Endothelial cell of umbilical vein (primary cell): ENCODE measurements at regions not wholly inside any gene's neighbourhood (a gene's known extent, or its start where the extent isn't known, plus 50 kb on each side); places are given as distances from the start of the nearest gene placed in this dataset.

Experiments used
- BruUV-seq: library from RNA; stranded (reverse); fragments of 400-500 nt; replicated peaks from 2 replicates; lab custom pipeline; 2021; lab: Mats Ljungman, UMichigan
- CTCF ChIA-PET: fragments of 300-600, 350-600 bp; sonication (Branson Sonifier 250); formaldehyde crosslinking; loops from one replicate; lab custom pipeline; 2021; ENCODE audit warnings: antibody characterized with exemption, inconsistent platforms; lab: Charles Lee
- POLR2A ChIA-PET: fragments of 300-600, 350-600 bp; sonication (Branson Sonifier 250); formaldehyde crosslinking; loops from one replicate; lab custom pipeline; 2021; ENCODE audit warnings: antibody characterized with exemption, inconsistent platforms; lab: Charles Lee
- DNase-seq: peaks from one replicate; pipeline ENCODE4 v3.0.0-alpha.2; 2011; ENCODE audit warnings: low read depth, low spot score
- FAIRE-seq: peaks from 2 replicates; lab custom pipeline; 2011; peaks lifted over from hg19 to GRCh38; lab: Jason Lieb, UNC
- H2AFZ ChIP-seq: 2 replicates; pipeline ENCODE4 v1.6.0; 2012; ENCODE audit warnings: low read depth, low read length, control low read depth, inconsistent platforms
- H3K27ac ChIP-seq: 2 replicates; pipeline ENCODE4 v1.5.1; 2011; ENCODE audit warnings: low read depth, mild to moderate bottlenecking, control low read depth, low read length, moderate library complexity; ENCODE audit not compliant: insufficient read depth
- H3K27me3 ChIP-seq, 2 experiments: 2 replicates each; pipeline versions ENCODE4 v1.6.0 to v1.6.1; 2011; ENCODE audit warnings: low read length in 2 of 2, mixed read lengths in 1 of 2; ENCODE audit not compliant: control insufficient read depth in 2 of 2, insufficient read depth in 2 of 2
- H3K36me3 ChIP-seq, 2 experiments: 2 replicates in 1 of 2; 3 replicates in 1 of 2; pipeline ENCODE4 v1.5.1; 2011; ENCODE audit warnings: low read length in 2 of 2, mild to moderate bottlenecking in 1 of 2, moderate library complexity in 1 of 2; ENCODE audit not compliant: control insufficient read depth in 2 of 2, insufficient read depth in 2 of 2; ENCODE audit errors: extremely low read depth in 1 of 2
- H3K4me1 ChIP-seq: 3 replicates; pipeline ENCODE4 v1.5.1; 2011; ENCODE audit warnings: mild to moderate bottlenecking, low read length; ENCODE audit not compliant: control insufficient read depth, insufficient read depth; ENCODE audit errors: extremely low read depth
- H3K4me2 ChIP-seq: 2 replicates; pipeline ENCODE4 v1.6.1; 2011; ENCODE audit warnings: low read length, control low read depth, mixed read lengths; ENCODE audit not compliant: insufficient read depth
- H3K4me3 ChIP-seq, 3 experiments: fragments of 200-600 bp in 1 of 3; sonication (generic), shearing (Covaris generic) in 1 of 3; replicated peaks in 1 of 3; 2 replicates each; pipeline ENCODE4 v1.5.1; 2011 to 2016; ENCODE audit warnings: control low read depth in 3 of 3, low read length in 3 of 3, mild to moderate bottlenecking in 2 of 3, inconsistent platforms in 1 of 3, low read depth in 1 of 3, moderate library complexity in 1 of 3; ENCODE audit not compliant: insufficient read depth in 1 of 3
- H3K79me2 ChIP-seq: 2 replicates; pipeline ENCODE4 v1.6.0; 2012; ENCODE audit warnings: low read length, inconsistent platforms; ENCODE audit not compliant: control insufficient read depth, insufficient read depth
- H3K9ac ChIP-seq: replicated peaks from 2 replicates; pipeline ENCODE3; 2011; ENCODE audit warnings: low read length, control low read depth; ENCODE audit not compliant: insufficient read depth; ENCODE audit errors: extremely low read depth
- H3K9me1 ChIP-seq: replicated peaks from 3 replicates; pipeline ENCODE4 v1.6.0; 2011; ENCODE audit warnings: mild to moderate bottlenecking, low read length; ENCODE audit not compliant: control insufficient read depth, insufficient read depth; ENCODE audit errors: extremely low read depth
- H3K9me3 ChIP-seq: replicated peaks from 2 replicates; pipeline ENCODE4 v1.5.1; 2012; ENCODE audit warnings: low read length, inconsistent platforms; ENCODE audit not compliant: control insufficient read depth, insufficient read depth
- H4K20me1 ChIP-seq: replicated peaks from 2 replicates; pipeline ENCODE3; 2011; ENCODE audit warnings: mild to moderate bottlenecking, low read length; ENCODE audit not compliant: control insufficient read depth, insufficient read depth; ENCODE audit errors: extremely low read depth
- CTCF ChIP-seq, 2 donors: IDR thresholded peaks; 1 replicate in 1 of 2; 2 replicates in 1 of 2; pipeline ENCODE4 v1.5.1; 2011; ENCODE audit warnings: low read length in 2 of 2, mild to moderate bottlenecking in 2 of 2, moderate library complexity in 2 of 2, control low read depth in 1 of 2, inconsistent platforms in 1 of 2, low read depth in 1 of 2; ENCODE audit not compliant: insufficient read depth in 1 of 2; ENCODE audit errors: extremely low read depth in 1 of 2
- EZH2 ChIP-seq: IDR thresholded peaks from 2 replicates; pipeline ENCODE4 v1.6.1; 2012; ENCODE audit warnings: borderline replicate concordance, low read depth, mild to moderate bottlenecking, moderate library complexity, low read length, inconsistent platforms; ENCODE audit not compliant: severe bottlenecking
- FOS ChIP-seq: IDR thresholded peaks from 2 replicates; pipeline ENCODE4 v1.6.1; 2011; ENCODE audit warnings: mild to moderate bottlenecking, low read length, moderate library complexity, borderline replicate concordance; ENCODE audit not compliant: insufficient read depth
- GATA2 ChIP-seq: IDR thresholded peaks from 2 replicates; pipeline ENCODE4 v1.7.0; 2011; ENCODE audit warnings: low read depth, mild to moderate bottlenecking, moderate library complexity, mixed read lengths, low read length; ENCODE audit not compliant: insufficient read length, insufficient read depth
- JUN ChIP-seq: IDR thresholded peaks from 2 replicates; pipeline ENCODE4 v1.6.1; 2011; ENCODE audit warnings: borderline replicate concordance, low read depth; ENCODE audit not compliant: insufficient read length, insufficient read depth
- MYC ChIP-seq: IDR thresholded peaks from one replicate; pipeline ENCODE4 v1.6.1; 2011; ENCODE audit warnings: mild to moderate bottlenecking, low read depth, low read length
- POLR2A ChIP-seq: IDR thresholded peaks from 2 replicates; pipeline ENCODE4 v1.6.1; 2012; ENCODE audit warnings: low read depth, mild to moderate bottlenecking, control low read depth, low read length
- POLR2AphosphoS5 ChIP-seq: IDR thresholded peaks from 2 replicates; pipeline ENCODE4 v1.6.1; 2012; ENCODE audit warnings: low read depth, mild to moderate bottlenecking, control low read depth, low read length, moderate library complexity; ENCODE audit not compliant: insufficient read depth
- dilution Hi-C: fragments of 300-500 bp; cut with MboI; formaldehyde crosslinking; loops from one replicate; pipeline ENCODE4 v1.15.0; 2019; ENCODE audit warnings: low sequenced_read_pairs; ENCODE audit not compliant: extremely low pct_ligation_motif_present
- intact Hi-C: fragments of 100-400 bp; cut with micrococcal nuclease; formaldehyde crosslinking; loops from one replicate; pipeline ENCODE4 v1.10.0; 2022
- TF ChIP-seq, protein P1 (sequence below): IDR thresholded peaks from 2 replicates; pipeline ENCODE4 v1.6.1; 2011; ENCODE audit not compliant: insufficient read depth, insufficient read length

- no peaks in the 10 kb centered on the region for H3K9me1 ChIP-seq
- FAIRE-seq (no peak), DNase-seq (no peak)
- POLR2A ChIA-PET = no interaction called here
- H3K4me2 ChIP-seq = no peak overlapping the region
- H3K27ac ChIP-seq = no peak overlapping the region
- no TSS peak for BruUV-seq
- H3K27me3 ChIP-seq = peaks cover 0 to 8% of the 10 kb centered on the region in 2 experiments
- no peaks in the 10 kb centered on the region for H4K20me1 ChIP-seq
- H3K9me3 ChIP-seq = no peaks in the 10 kb centered on the region
- intact Hi-C loops = no loop called here
- no peaks in the 10 kb centered on the region for H3K36me3 ChIP-seq
- CTCF ChIA-PET = no interaction called here
- H3K4me1 ChIP-seq = no peaks in the 10 kb centered on the region
- H3K4me3 ChIP-seq = no peak overlapping the region
- no peaks in the 10 kb centered on the region for H3K79me2 ChIP-seq
- H3K9ac ChIP-seq = no peak overlapping the region
- dilution Hi-C loops = no loop called here
- no peak overlapping the region for H2AFZ ChIP-seq
- TF ChIP-seq, protein P1, sequence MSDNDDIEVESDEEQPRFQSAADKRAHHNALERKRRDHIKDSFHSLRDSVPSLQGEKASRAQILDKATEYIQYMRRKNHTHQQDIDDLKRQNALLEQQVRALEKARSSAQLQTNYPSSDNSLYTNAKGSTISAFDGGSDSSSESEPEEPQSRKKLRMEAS = no peak
- no peak for TF ChIP-seq POLR2AphosphoS5
- no peak for TF ChIP-seq POLR2A
- TF ChIP-seq EZH2 = no peak
- TF ChIP-seq MYC = no peak
- TF ChIP-seq CTCF (IDR thresholded peaks at IDR 0.05; ENCODE audit: extremely low read depth in 1 of 2, insufficient read depth in 1 of 2, low read depth in 1 of 2, low read length in 2 of 2) = no peak
- no peak for TF ChIP-seq FOS
- TF ChIP-seq JUN = no peak
- TF ChIP-seq GATA2 = no peak
Measured at GRCh38 chr1:116257341-116257767, 115.7 kb upstream of the ATP1A1 start.
